ENCODE measurements at regions not wholly inside any gene's neighbourhood (a gene's known extent, or its start where the extent isn't known, plus 50 kb on each side); places are given as distances from the start of the nearest gene placed in this dataset.

GRCh38 chr10:111765216-111765615, 418.3 kb downstream of the GPAM start:
- TF ChIP-seq E2F6 (IDR thresholded peaks at IDR 0.05; ENCODE audit: borderline replicate concordance, low read depth) (no peak), CEBPB (IDR thresholded peaks at IDR 0.05) (no peak), KDM1A (IDR thresholded peaks at IDR 0.05; ENCODE audit: low read depth) (no peak), MAFK (IDR thresholded peaks at IDR 0.05; ENCODE audit: partially characterized antibody) (no peak), CTCF (IDR thresholded peaks at IDR 0.05) (no peak), CBX2 (IDR thresholded peaks at IDR 0.05; ENCODE audit: borderline replicate concordance, low read depth) (no peak), PBX3 (IDR thresholded peaks at IDR 0.05) (no peak), EP300 (IDR thresholded peaks at IDR 0.05) (no peak), MAZ (IDR thresholded peaks at IDR 0.05; ENCODE audit: borderline replicate concordance, low read depth, low read length) (no peak), MAX (IDR thresholded peaks at IDR 0.05) (no peak), CHD4 (IDR thresholded peaks at IDR 0.05; ENCODE audit: borderline replicate concordance) (no peak), RAD21 (conservative IDR thresholded peaks at IDR 0.05 in 1 of 2, IDR thresholded peaks at IDR 0.05 in 1 of 2) (no peak)
